ENCODE measurements at regions not wholly inside any gene's neighbourhood (a gene's known extent, or its start where the extent isn't known, plus 50 kb on each side); places are given as distances from the start of the nearest gene placed in this dataset.

- 54 to 74% (median 70%) methylated on average over 3 of the region's 3 CpGs for WGBS, 5 donors
Measured at GRCh38 chr3:116980099-116980498, 270.5 kb downstream of the TUSC7 start.

GRCh38 chr3:116981089-116981488 is 271.5 kb downstream of the TUSC7 start:
- intact Hi-C loops (cut with DNase I; ENCODE audit: low total_unique reads), result no loop called here
- peaks cover 0 to 5% (median 0%) of the 10 kb centered on the region in 8 donors for H3K9me3 ChIP-seq
- H3K36me3 ChIP-seq, result no peaks in the 10 kb centered on the region
- no peak overlapping the region for H3K4me3 ChIP-seq
- no peaks in the 10 kb centered on the region for H3K4me1 ChIP-seq
- no peak for DNase-seq
- H3K27me3 ChIP-seq (replicated peaks in 1 of 7), result no peaks in the 10 kb centered on the region
- no peak overlapping the region for H3K27ac ChIP-seq
- TF ChIP-seq CTCF (IDR thresholded peaks at IDR 0.05 in 8 of 11, conservative IDR thresholded peaks at IDR 0.05 in 3 of 11) (no peak), POLR2AphosphoS5 (IDR thresholded peaks at IDR 0.05) (no peak), POLR2A (IDR thresholded peaks at IDR 0.05) (no peak)
- 85 to 91% (median 87%) methylated on average over 5 of the region's 5 CpGs for WGBS, 5 donors

More at GRCh38 chr3:116980099-116980498, 270.5 kb downstream of the TUSC7 start:
- intact Hi-C loops (cut with DNase I; ENCODE audit: low total_unique reads), result no loop called here
- DNase-seq, result no peak
- Histone ChIP-seq H3K27ac (no peak overlapping the region), H3K4me1 (no peaks in the 10 kb centered on the region), H3K27me3 (replicated peaks in 1 of 7) (no peaks in the 10 kb centered on the region), H3K36me3 (no peaks in the 10 kb centered on the region), H3K9me3 (no peaks in the 10 kb centered on the region), H3K4me3 (no peak overlapping the region)
- TF ChIP-seq POLR2AphosphoS5 (IDR thresholded peaks at IDR 0.05), result no peak
- TF ChIP-seq CTCF (IDR thresholded peaks at IDR 0.05 in 8 of 11, conservative IDR thresholded peaks at IDR 0.05 in 3 of 11), result no peak
- TF ChIP-seq POLR2A (IDR thresholded peaks at IDR 0.05), result no peak

GRCh38 chr3:116984301-116984700 is 274.7 kb downstream of the TUSC7 start:
- H3K36me3 ChIP-seq, result no peaks in the 10 kb centered on the region
- intact Hi-C loops (cut with DNase I; ENCODE audit: low total_unique reads), result no loop called here
- H3K9me3 ChIP-seq, result peaks cover 0 to 5% (median 0%) of the 10 kb centered on the region in 8 donors
- no peaks in the 10 kb centered on the region for H3K4me1 ChIP-seq
- no peak overlapping the region for H3K4me3 ChIP-seq
- no peaks in the 10 kb centered on the region for H3K27me3 ChIP-seq (replicated peaks in 1 of 7)
- no peak for DNase-seq
- H3K27ac ChIP-seq, result no peak overlapping the region
- TF ChIP-seq POLR2A (IDR thresholded peaks at IDR 0.05), result no peak
- no peak for TF ChIP-seq CTCF (IDR thresholded peaks at IDR 0.05 in 8 of 11, conservative IDR thresholded peaks at IDR 0.05 in 3 of 11)
- no peak for TF ChIP-seq POLR2AphosphoS5 (IDR thresholded peaks at IDR 0.05)

- Histone ChIP-seq H3K4me3 (no peak overlapping the region), H3K36me3 (no peaks in the 10 kb centered on the region), H3K9me3 (no peaks in the 10 kb centered on the region), H3K4me1 (no peaks in the 10 kb centered on the region), H3K27ac (no peak overlapping the region), H3K27me3 (replicated peaks in 1 of 7) (no peaks in the 10 kb centered on the region)
- no peak for DNase-seq
- intact Hi-C loops (cut with DNase I; ENCODE audit: low total_unique reads), result no loop called here
- TF ChIP-seq CTCF (IDR thresholded peaks at IDR 0.05 in 8 of 11, conservative IDR thresholded peaks at IDR 0.05 in 3 of 11), result no peak
- TF ChIP-seq POLR2A (IDR thresholded peaks at IDR 0.05), result no peak
- no peak for TF ChIP-seq POLR2AphosphoS5 (IDR thresholded peaks at IDR 0.05)
- 62 to 80% (median 75%) methylated on average over 3 of the region's 3 CpGs for WGBS, 5 donors
Measured at GRCh38 chr3:116994351-116994879, 284.8 kb downstream of the TUSC7 start.

Data from spleen (tissue), 11 donors.